H1 (cell line): ENCODE measurements at regions not wholly inside any gene's neighbourhood (a gene's known extent, or its start where the extent isn't known, plus 50 kb on each side); places are given as distances from the start of the nearest gene placed in this dataset.

Experiments
- CTCF ChIA-PET: fragments of 300-600 bp; sonication (Branson Sonifier 250); formaldehyde crosslinking; loops from one replicate; lab custom pipeline; 2021; ENCODE audit not compliant: partially characterized antibody; lab: Charles Lee
- POLR2A ChIA-PET: fragments of 300-600 bp; sonication (Branson Sonifier 250); formaldehyde crosslinking; loops from one replicate; lab custom pipeline; 2021; ENCODE audit warnings: inconsistent platforms; ENCODE audit not compliant: partially characterized antibody; lab: Charles Lee
- DNase-seq, 2 experiments: peaks; one replicate each; pipeline versions ENCODE4 v3.0.0 to v3.0.0-alpha.2; 2010 to 2022; ENCODE audit warnings: low spot score in 2 of 2, low read depth in 1 of 2, mixed read lengths in 1 of 2
- FAIRE-seq: peaks from 2 replicates; lab custom pipeline; 2011; peaks lifted over from hg19 to GRCh38; lab: Jason Lieb, UNC
- H2AFZ ChIP-seq: 2 replicates; pipeline ENCODE4 v1.8.1; 2012; ENCODE audit warnings: low read length, inconsistent platforms
- H2AK5ac ChIP-seq: 2 replicates; pipeline ENCODE4 v1.6.1; 2013; ENCODE audit warnings: low read depth, low read length
- H2BK120ac ChIP-seq: replicated peaks from 2 replicates; pipeline ENCODE3; 2013; ENCODE audit warnings: low read depth, low read length, inconsistent platforms
- H2BK12ac ChIP-seq: 2 replicates; pipeline ENCODE4 v1.6.1; 2013; ENCODE audit warnings: low read depth, low read length
- H2BK15ac ChIP-seq: 2 replicates; pipeline ENCODE4 v1.6.1; 2013; ENCODE audit warnings: low read length
- H2BK20ac ChIP-seq: 2 replicates; pipeline ENCODE4 v1.6.1; 2013; ENCODE audit warnings: low read length
- H2BK5ac ChIP-seq: 2 replicates; pipeline ENCODE4 v1.6.1; 2013; ENCODE audit warnings: low read depth, low read length
- H3K14ac ChIP-seq: 2 replicates; pipeline ENCODE4 v1.6.1; 2013; ENCODE audit warnings: inconsistent platforms; ENCODE audit not compliant: insufficient read length
- H3K18ac ChIP-seq: 2 replicates; pipeline ENCODE4 v1.6.1; 2013; ENCODE audit warnings: low read length; ENCODE audit errors: extremely low read depth
- H3K23ac ChIP-seq: 2 replicates; pipeline ENCODE4 v1.6.1; 2013; ENCODE audit warnings: inconsistent platforms; ENCODE audit not compliant: insufficient read length
- H3K23me2 ChIP-seq: 2 replicates; pipeline ENCODE4 v1.6.1; 2013; ENCODE audit warnings: low read depth, low read length
- H3K27ac ChIP-seq: 2 replicates; pipeline ENCODE4 v1.6.1; 2011; ENCODE audit warnings: low read depth, low read length, inconsistent platforms
- H3K27me3 ChIP-seq, 4 experiments: replicated peaks in 1 of 4; 1 replicate in 1 of 4; 2 replicates in 3 of 4; pipeline versions ENCODE4 v1.6.1 to v1.8.1; 2011 to 2013; ENCODE audit warnings: low read length in 3 of 4, mild to moderate bottlenecking in 3 of 4, inconsistent platforms in 2 of 4, mixed read lengths in 2 of 4, moderate library complexity in 1 of 4; ENCODE audit not compliant: control insufficient read depth in 3 of 4, insufficient read depth in 3 of 4; ENCODE audit errors: extremely low read depth in 1 of 4
- H3K36me3 ChIP-seq, 4 experiments: 2 replicates each; pipeline versions ENCODE4 v1.6.1 to v1.8.1; 2011 to 2013; ENCODE audit warnings: mild to moderate bottlenecking in 4 of 4, low read length in 3 of 4, moderate library complexity in 2 of 4, control low read depth in 1 of 4, inconsistent platforms in 1 of 4; ENCODE audit not compliant: insufficient read depth in 4 of 4, control insufficient read depth in 2 of 4
- H3K4ac ChIP-seq: replicated peaks from 2 replicates; pipeline ENCODE3; 2013; ENCODE audit warnings: low read length, low read depth, mixed read lengths, inconsistent platforms; ENCODE audit not compliant: insufficient read length
- H3K4me1 ChIP-seq, 4 experiments: replicated peaks in 1 of 4; 1 replicate in 1 of 4; 2 replicates in 3 of 4; pipeline versions ENCODE4 v1.6.1 to v1.8.1; 2011 to 2013; ENCODE audit warnings: low read length in 3 of 4, inconsistent platforms in 2 of 4, mixed read lengths in 1 of 4; ENCODE audit not compliant: insufficient read depth in 4 of 4, control insufficient read depth in 3 of 4
- H3K4me2 ChIP-seq, 2 experiments: 2 replicates each; pipeline versions ENCODE4 v1.6.1 to v1.8.1; 2011 to 2013; ENCODE audit warnings: low read depth in 2 of 2, low read length in 2 of 2, control low read depth in 1 of 2, inconsistent platforms in 1 of 2, mild to moderate bottlenecking in 1 of 2; ENCODE audit not compliant: insufficient read depth in 1 of 2
- H3K4me3 ChIP-seq, 4 experiments: fragments of 200-600, 300-600 bp in 1 of 4; sonication (generic), shearing (Covaris generic), sonication (Bioruptor Twin) in 1 of 4; 2 replicates each; pipeline versions ENCODE4 v1.5.1 to v1.8.1; 2011 to 2016; ENCODE audit warnings: low read length in 4 of 4, low read depth in 3 of 4, control low read depth in 2 of 4, inconsistent platforms in 2 of 4, mild to moderate bottlenecking in 2 of 4, mixed read lengths in 1 of 4, moderate library complexity in 1 of 4; ENCODE audit not compliant: insufficient read depth in 2 of 4; ENCODE audit errors: extremely low read depth in 1 of 4
- H3K56ac ChIP-seq: replicated peaks from 2 replicates; pipeline ENCODE3; 2013; ENCODE audit warnings: low read depth, mild to moderate bottlenecking, mixed read lengths, low read length, inconsistent platforms; ENCODE audit not compliant: insufficient read length
- H3K79me1 ChIP-seq: 2 replicates; pipeline ENCODE4 v1.6.1; 2013; ENCODE audit warnings: low read depth, low read length, control low read depth
- H3K79me2 ChIP-seq, 2 experiments: 2 replicates each; pipeline versions ENCODE4 v1.6.1 to v1.8.1; 2012 to 2013; ENCODE audit warnings: low read length in 2 of 2, mild to moderate bottlenecking in 2 of 2, inconsistent platforms in 1 of 2; ENCODE audit not compliant: insufficient read depth in 2 of 2, control insufficient read depth in 1 of 2
- H3K9ac ChIP-seq, 4 experiments: replicated peaks in 1 of 4; 1 replicate in 1 of 4; 2 replicates in 3 of 4; pipeline versions ENCODE4 v1.6.1 to v1.8.1; 2011 to 2013; ENCODE audit warnings: low read depth in 3 of 4, low read length in 3 of 4, control low read depth in 2 of 4, mild to moderate bottlenecking in 2 of 4, moderate library complexity in 2 of 4, inconsistent platforms in 1 of 4; ENCODE audit errors: extremely low read depth in 1 of 4
- H3K9me3 ChIP-seq, 2 experiments: 2 replicates each; pipeline versions ENCODE4 v1.6.1 to v1.8.1; 2012 to 2013; ENCODE audit warnings: mild to moderate bottlenecking in 2 of 2, moderate library complexity in 2 of 2, control low read depth in 1 of 2, inconsistent platforms in 1 of 2, low read depth in 1 of 2, low read length in 1 of 2, mixed read lengths in 1 of 2; ENCODE audit not compliant: insufficient read depth in 2 of 2
- H4K20me1 ChIP-seq, 2 experiments: replicated peaks in 1 of 2; 2 replicates each; pipeline versions ENCODE3 to v1.8.1; 2011 to 2013; ENCODE audit warnings: inconsistent platforms in 2 of 2, low read length in 2 of 2, mild to moderate bottlenecking in 1 of 2; ENCODE audit not compliant: insufficient read depth in 2 of 2, control insufficient read depth in 1 of 2
- H4K5ac ChIP-seq: 2 replicates; pipeline ENCODE4 v1.6.1; 2013; ENCODE audit warnings: low read length, low read depth, mixed read lengths, inconsistent platforms; ENCODE audit not compliant: insufficient read length
- H4K8ac ChIP-seq: 2 replicates; pipeline ENCODE4 v1.8.0; 2013; ENCODE audit warnings: mild to moderate bottlenecking, moderate library complexity, low read length, inconsistent platforms; ENCODE audit not compliant: insufficient read depth; ENCODE audit errors: extremely low read depth
- H4K91ac ChIP-seq: replicated peaks from 2 replicates; pipeline ENCODE3; 2013; ENCODE audit warnings: low read length, mixed read lengths, inconsistent platforms; ENCODE audit not compliant: insufficient read length
- KDM1A ChIP-seq: fragments of 200-600, 300-600 bp; sonication (generic); IDR thresholded peaks from 2 replicates; pipeline ENCODE4 v1.7.1; 2016; ENCODE audit warnings: mild to moderate bottlenecking, low read length, borderline replicate concordance
- KDM5A ChIP-seq: fragments of 200-600 bp; IDR thresholded peaks from 2 replicates; pipeline ENCODE4 v1.7.1; 2012; ENCODE audit warnings: mild to moderate bottlenecking, low read length, inconsistent platforms, mixed read lengths
- SIX5 ChIP-seq: IDR thresholded peaks from 2 replicates; pipeline ENCODE4 v1.6.1; 2011; ENCODE audit warnings: mild to moderate bottlenecking, low read depth, low read length
- SRF ChIP-seq: IDR thresholded peaks from 2 replicates; pipeline ENCODE4 v1.6.1; 2011; ENCODE audit warnings: mild to moderate bottlenecking, low read depth, low read length, moderate library complexity
- SUZ12 ChIP-seq: fragments of 200-600 bp; sonication (generic); IDR thresholded peaks from 2 replicates; pipeline ENCODE4 v1.6.1; 2012; ENCODE audit warnings: mild to moderate bottlenecking, inconsistent platforms, low read length, moderate library complexity, mixed read lengths
- TCF12 ChIP-seq: IDR thresholded peaks from 2 replicates; pipeline ENCODE4 v1.6.1; 2011; ENCODE audit warnings: low read depth, mild to moderate bottlenecking, low read length
- WGBS, 2 experiments: shearing (Covaris generic) in 1 of 2; methylation state at CpG; one replicate each; pipeline versions ENCODE4 v1.1.6 to v1.1.7; 2013 to 2015; ENCODE audit warnings: low lambda C conversion rate in 2 of 2, mixed read lengths in 2 of 2, inconsistent platforms in 1 of 2, low coverage in 1 of 2, missing lambda C conversion rate in 1 of 2; ENCODE audit not compliant: insufficient replicate concordance in 2 of 2, insufficient coverage in 1 of 2, insufficient read length in 1 of 2; ENCODE audit errors: extremely low coverage in 1 of 2, missing lambda C conversion rate in 1 of 2; 5-methylcytosine and 5-hydroxymethylcytosine counted together

- H3K14ac ChIP-seq: no peak overlapping the region
- H3K23me2 ChIP-seq: no peaks in the 10 kb centered on the region
- no peak overlapping the region for H3K4me2 ChIP-seq
- no peak overlapping the region for H2BK20ac ChIP-seq
- H3K79me1 ChIP-seq: no peaks in the 10 kb centered on the region
- H3K79me2 ChIP-seq: no peaks in the 10 kb centered on the region
- H3K27ac ChIP-seq: no peak overlapping the region
- no peak overlapping the region for H2AFZ ChIP-seq
- H3K36me3 ChIP-seq: no peaks in the 10 kb centered on the region
- no peak overlapping the region for H4K5ac ChIP-seq
- no peak overlapping the region for H2AK5ac ChIP-seq
- ChIA-PET CTCF (interaction anchor here (1.0 to 1.5 kb wide), 3 partner anchors 9 to 298 kb away, joined by 3 read pairs; no protein-coding TSS in a partner anchor), POLR2A (no interaction called here)
- no peak overlapping the region for H2BK12ac ChIP-seq
- no peak overlapping the region for H2BK15ac ChIP-seq
- H3K9me3 ChIP-seq: no peaks in the 10 kb centered on the region
- no peak overlapping the region for H2BK120ac ChIP-seq
- H4K8ac ChIP-seq: no peak overlapping the region
- no peak overlapping the region; the same call in 1 of the 2 replicates for H3K18ac ChIP-seq
- peaks cover 0 to 1% (median 0%) of the 10 kb centered on the region in 4 experiments; a peak in 1 of 7 replicates for H3K27me3 ChIP-seq
- FAIRE-seq: no peak
- H4K91ac ChIP-seq: no peak overlapping the region
- no peak overlapping the region for H3K4me3 ChIP-seq
- H3K4me1 ChIP-seq: peaks cover 0 to 4% (median 0%) of the 10 kb centered on the region in 4 experiments; a peak in 2 of 7 replicates
- DNase-seq: no peak
- no peak overlapping the region for H3K9ac ChIP-seq
- no peak for TF ChIP-seq KDM5A
- TF ChIP-seq SRF: no peak
- TF ChIP-seq TCF12: no peak
- TF ChIP-seq SUZ12: no peak
- no peak for TF ChIP-seq SIX5
- TF ChIP-seq KDM1A: no peak
- TF ChIP-seq, all 59 proteins: peak for 0
- Histone ChIP-seq H3K56ac (no peak overlapping the region), H3K23ac (no peak overlapping the region), H4K20me1 (no peaks in the 10 kb centered on the region), H3K4ac (no peak overlapping the region), H2BK5ac (no peak overlapping the region)
- 84% methylated on average over 1 of the region's 1 CpG; no CpG with 5 or more reads in 1 of the 2 experiments for WGBS, 2 experiments
These were observed 808.6 kb downstream of the RNF144A start for GRCh38 chr2:7725850-7726242.
